ENCODE measurements at regions not wholly inside any gene's neighbourhood (a gene's known extent, or its start where the extent isn't known, plus 50 kb on each side); places are given as distances from the start of the nearest gene placed in this dataset.

- TF ChIP-seq CTCF (IDR thresholded peaks at IDR 0.05) = no peak
- TF ChIP-seq POLR2AphosphoS5 (IDR thresholded peaks at IDR 0.05) = no peak
- no peak for TF ChIP-seq EP300 (IDR thresholded peaks at IDR 0.05)
- no peak for TF ChIP-seq POLR2A (IDR thresholded peaks at IDR 0.05)
Measured at GRCh38 chr14:80003138-80003537, 208.2 kb downstream of the DIO2 start.
